ENCODE measurements at regions not wholly inside any gene's neighbourhood (a gene's known extent, or its start where the extent isn't known, plus 50 kb on each side); places are given as distances from the start of the nearest gene placed in this dataset.

- no peak for DNase-seq
Measured at GRCh38 chr2:147709655-147710054, 135.2 kb upstream of the ACVR2A start.

GRCh38 chr2:147703171-147703570, 141.7 kb upstream of the ACVR2A start:
- DNase-seq, result no peak

- no peak for DNase-seq
Measured at GRCh38 chr2:147698166-147698565, 146.7 kb upstream of the ACVR2A start.

GRCh38 chr2:147696426-147696825, 148.4 kb upstream of the ACVR2A start:
- no peak for DNase-seq

GRCh38 chr2:147689220-147689909, 155.5 kb upstream of the ACVR2A start:
- no peak for DNase-seq

GRCh38 chr2:147688242-147688641, 156.6 kb upstream of the ACVR2A start:
- no peak for DNase-seq

GRCh38 chr2:147686365-147686764, 158.5 kb upstream of the ACVR2A start:
- no peak for DNase-seq

GRCh38 chr2:147684903-147685302, 159.9 kb upstream of the ACVR2A start:
- DNase-seq, result no peak

- DNase-seq, result no peak
Measured at GRCh38 chr2:147683380-147683779, 161.4 kb upstream of the ACVR2A start.

- no peak for DNase-seq
Measured at GRCh38 chr2:147681093-147681492, 163.7 kb upstream of the ACVR2A start.

- no peak for DNase-seq
Measured at GRCh38 chr2:147679955-147680531, 164.8 kb upstream of the ACVR2A start.

GRCh38 chr2:147679191-147679954, 165.5 kb upstream of the ACVR2A start:
- no peak for DNase-seq

GRCh38 chr2:147665105-147665504, 179.7 kb upstream of the ACVR2A start:
- DNase-seq, result no peak

GRCh38 chr2:147663962-147664361, 180.9 kb upstream of the ACVR2A start:
- DNase-seq, result no peak

GRCh38 chr2:147663153-147663961, 181.5 kb upstream of the ACVR2A start:
- no peak for DNase-seq

- no peak for DNase-seq
Measured at GRCh38 chr2:147662221-147662620, 182.6 kb upstream of the ACVR2A start.

GRCh38 chr2:147660680-147661079, 184.1 kb upstream of the ACVR2A start:
- no peak for DNase-seq

- DNase-seq, result no peak
Measured at GRCh38 chr2:147659051-147659450, 185.8 kb upstream of the ACVR2A start.

GRCh38 chr2:147657086-147658000, 187.5 kb upstream of the ACVR2A start:
- no peak for DNase-seq

- DNase-seq, result no peak
Measured at GRCh38 chr2:147649998-147650397, 194.8 kb upstream of the ACVR2A start.

GRCh38 chr2:147649286-147649685, 195.5 kb upstream of the ACVR2A start:
- DNase-seq, result no peak

- DNase-seq, result no peak
Measured at GRCh38 chr2:147648471-147648870, 196.4 kb upstream of the ACVR2A start.
